Colonic mucosa (tissue), 4 donors: ENCODE measurements at regions not wholly inside any gene's neighbourhood (a gene's known extent, or its start where the extent isn't known, plus 50 kb on each side); places are given as distances from the start of the nearest gene placed in this dataset.

ENCODE experiments used
- DNase-seq: peaks from one replicate; pipeline ENCODE4 v3.0.0-alpha.2; 2020
- H3K27ac ChIP-seq: fragments of 200-600 bp; one replicate; pipeline ENCODE4 v1.8.0; 2021
- H3K27me3 ChIP-seq: fragments of 200-600 bp; one replicate; pipeline ENCODE4 v1.8.0; 2021
- H3K36me3 ChIP-seq: fragments of 200-600 bp; one replicate; pipeline ENCODE4 v1.8.0; 2021
- H3K4me1 ChIP-seq: fragments of 200-600 bp; one replicate; pipeline ENCODE4 v1.8.0; 2021; ENCODE audit warnings: mild to moderate bottlenecking
- H3K4me3 ChIP-seq: fragments of 200-600 bp; one replicate; pipeline ENCODE4 v1.8.0; 2021
- H3K9ac ChIP-seq, 2 donors: one replicate each; pipeline ENCODE4 v1.7.0; 2013; ENCODE audit warnings: control low read depth in 2 of 2, low read depth in 2 of 2, low read length in 2 of 2
- H3K9me3 ChIP-seq: fragments of 200-600 bp; one replicate; pipeline ENCODE4 v1.8.0; 2021
- intact Hi-C: fragments of 100-400 bp; cut with DNase I; formaldehyde crosslinking; loops from one replicate; pipeline ENCODE4 v1.14.1; 2022
- TF ChIP-seq, protein P1 (sequence below): fragments of 200-600 bp; IDR thresholded peaks from one replicate; pipeline ENCODE4 v1.8.0; 2022; ENCODE audit warnings: antibody characterized with exemption, mild to moderate bottlenecking
- donor health status: healthy.
- donor health status: DM: no; HTN: no; CAD: no.
- donor health status: DM: no; HTN: no; CAD: no.

DNA sequence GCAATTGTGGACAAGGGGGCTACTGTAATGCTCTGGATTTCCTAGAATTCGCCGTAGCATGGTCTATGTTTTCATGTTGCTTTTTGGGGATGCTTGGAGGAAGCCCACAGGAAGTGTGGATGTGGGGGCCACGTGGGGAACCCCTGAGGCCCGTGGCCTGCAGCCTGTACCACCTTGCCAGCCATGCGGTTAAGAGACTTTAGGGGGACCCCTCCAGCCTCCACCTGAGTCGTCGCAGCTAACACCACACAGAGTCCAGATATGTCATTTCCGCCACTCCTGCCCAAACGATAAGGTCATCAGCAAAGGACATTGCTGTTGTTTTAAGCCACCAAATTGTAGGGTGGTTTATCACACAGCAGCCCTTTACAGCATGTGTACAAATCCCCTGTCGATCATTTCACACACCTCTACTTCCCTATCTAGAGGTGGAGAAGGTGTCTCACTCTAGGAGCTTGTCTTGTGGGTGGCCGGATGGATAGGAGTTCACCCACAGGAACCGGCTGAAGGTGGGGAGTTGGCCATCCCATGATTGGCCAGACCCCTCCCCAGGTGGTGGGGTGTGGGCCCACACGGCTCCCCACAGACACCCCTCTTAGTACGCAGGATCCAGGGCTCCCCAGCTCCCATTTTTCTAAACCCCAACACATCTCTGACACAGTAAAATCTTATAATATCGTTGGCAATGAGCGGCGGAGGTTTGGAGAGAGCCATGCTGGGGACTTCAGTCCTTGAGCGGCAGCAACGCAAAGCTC is 226.7 kb downstream of the TEX29 start:
- intact Hi-C loops, result no loop called here
- no peak for DNase-seq

GRCh38 chr13:111547726-111548273 is 227.4 kb downstream of the TEX29 start:
- no peak for DNase-seq
- intact Hi-C loops, result no loop called here

More for the DNA sequence above, 226.7 kb downstream of the TEX29 start:
- no peaks in the 10 kb centered on the region for H3K9me3 ChIP-seq
- no peak overlapping the region for H3K9ac ChIP-seq
- H3K27me3 ChIP-seq, result no peaks in the 10 kb centered on the region
- no peaks in the 10 kb centered on the region for H3K4me1 ChIP-seq
- H3K27ac ChIP-seq, result no peak overlapping the region
- no peak overlapping the region for H3K4me3 ChIP-seq
- TF ChIP-seq, protein P1, sequence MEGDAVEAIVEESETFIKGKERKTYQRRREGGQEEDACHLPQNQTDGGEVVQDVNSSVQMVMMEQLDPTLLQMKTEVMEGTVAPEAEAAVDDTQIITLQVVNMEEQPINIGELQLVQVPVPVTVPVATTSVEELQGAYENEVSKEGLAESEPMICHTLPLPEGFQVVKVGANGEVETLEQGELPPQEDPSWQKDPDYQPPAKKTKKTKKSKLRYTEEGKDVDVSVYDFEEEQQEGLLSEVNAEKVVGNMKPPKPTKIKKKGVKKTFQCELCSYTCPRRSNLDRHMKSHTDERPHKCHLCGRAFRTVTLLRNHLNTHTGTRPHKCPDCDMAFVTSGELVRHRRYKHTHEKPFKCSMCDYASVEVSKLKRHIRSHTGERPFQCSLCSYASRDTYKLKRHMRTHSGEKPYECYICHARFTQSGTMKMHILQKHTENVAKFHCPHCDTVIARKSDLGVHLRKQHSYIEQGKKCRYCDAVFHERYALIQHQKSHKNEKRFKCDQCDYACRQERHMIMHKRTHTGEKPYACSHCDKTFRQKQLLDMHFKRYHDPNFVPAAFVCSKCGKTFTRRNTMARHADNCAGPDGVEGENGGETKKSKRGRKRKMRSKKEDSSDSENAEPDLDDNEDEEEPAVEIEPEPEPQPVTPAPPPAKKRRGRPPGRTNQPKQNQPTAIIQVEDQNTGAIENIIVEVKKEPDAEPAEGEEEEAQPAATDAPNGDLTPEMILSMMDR, result no peak
- no peaks in the 10 kb centered on the region for H3K36me3 ChIP-seq

GRCh38 chr13:111548301-111548700 is 227.9 kb downstream of the TEX29 start:
- Histone ChIP-seq H3K9ac (no peak overlapping the region), H3K4me1 (no peaks in the 10 kb centered on the region), H3K36me3 (no peaks in the 10 kb centered on the region), H3K27ac (no peak overlapping the region), H3K27me3 (no peaks in the 10 kb centered on the region), H3K9me3 (no peaks in the 10 kb centered on the region), H3K4me3 (no peak overlapping the region)
- intact Hi-C loops, result no loop called here
- DNase-seq, result no peak
- TF ChIP-seq, protein P1, result no peak

More at GRCh38 chr13:111547726-111548273, 227.4 kb downstream of the TEX29 start:
- Histone ChIP-seq H3K4me1 (no peaks in the 10 kb centered on the region), H3K4me3 (no peak overlapping the region), H3K27me3 (no peaks in the 10 kb centered on the region), H3K36me3 (no peaks in the 10 kb centered on the region), H3K27ac (no peak overlapping the region), H3K9ac (no peak overlapping the region), H3K9me3 (no peaks in the 10 kb centered on the region)
- TF ChIP-seq, protein P1, result no peak

- Histone ChIP-seq H3K9ac (no peak overlapping the region), H3K4me3 (no peak overlapping the region), H3K36me3 (no peaks in the 10 kb centered on the region), H3K4me1 (no peaks in the 10 kb centered on the region), H3K9me3 (no peaks in the 10 kb centered on the region), H3K27ac (no peak overlapping the region), H3K27me3 (no peaks in the 10 kb centered on the region)
- DNase-seq, result no peak
- intact Hi-C loops, result no loop called here
- TF ChIP-seq, protein P1, result no peak
Observed at GRCh38 chr13:111548805-111549204, 228.4 kb downstream of the TEX29 start.

GRCh38 chr13:111549464-111549863 is 229.0 kb downstream of the TEX29 start:
- intact Hi-C loops, result no loop called here
- no peak overlapping the region for H3K27ac ChIP-seq
- no peaks in the 10 kb centered on the region for H3K9me3 ChIP-seq
- H3K4me3 ChIP-seq, result no peak overlapping the region
- TF ChIP-seq, protein P1, result no peak
- H3K9ac ChIP-seq, result no peak overlapping the region
- no peaks in the 10 kb centered on the region for H3K27me3 ChIP-seq
- no peaks in the 10 kb centered on the region for H3K36me3 ChIP-seq
- DNase-seq, result no peak
- no peaks in the 10 kb centered on the region for H3K4me1 ChIP-seq
